B cell (primary cell): ENCODE measurements at regions not wholly inside any gene's neighbourhood (a gene's known extent, or its start where the extent isn't known, plus 50 kb on each side); places are given as distances from the start of the nearest gene placed in this dataset.

Experiments
- CTCF ChIP-seq: fragments of 200-600 bp; IDR thresholded peaks from one replicate; pipeline ENCODE4 v1.8.0; 2022; ENCODE audit warnings: antibody characterized with exemption, mild to moderate bottlenecking
- EZH2 ChIP-seq: IDR thresholded peaks from 2 replicates; pipeline ENCODE4 v1.6.1; 2012; ENCODE audit warnings: borderline replicate concordance, low read depth, mild to moderate bottlenecking, moderate library complexity, low read length; ENCODE audit not compliant: insufficient read depth, poor library complexity, severe bottlenecking

GRCh38 chr6:15063253-15063853 is 182.5 kb upstream of the JARID2 start:
- no peak for TF ChIP-seq CTCF
- TF ChIP-seq EZH2: no peak
